ENCODE measurements at regions not wholly inside any gene's neighbourhood (a gene's known extent, or its start where the extent isn't known, plus 50 kb on each side); places are given as distances from the start of the nearest gene placed in this dataset.

- TF ChIP-seq MAX (IDR thresholded peaks at IDR 0.05) (no peak), CTCF (IDR thresholded peaks at IDR 0.05; ENCODE audit: control extremely low read depth in 1 of 3, insufficient read depth in 1 of 3, low read depth in 1 of 3, low read length in 3 of 3) (no peak), SRF (IDR thresholded peaks at IDR 0.05; ENCODE audit: low read depth, low read length) (no peak), JUND (IDR thresholded peaks at IDR 0.05; ENCODE audit: low read length) (no peak), KDM1A (IDR thresholded peaks at IDR 0.05; ENCODE audit: borderline replicate concordance, low read length) (no peak), TAF1 (IDR thresholded peaks at IDR 0.05; ENCODE audit: low read depth, low read length) (no peak), ZNF274 (IDR thresholded peaks at IDR 0.05; ENCODE audit: borderline replicate concordance, extremely low read depth, low read length) (no peak), SIRT6 (IDR thresholded peaks at IDR 0.05; ENCODE audit: low read length) (no peak), TAF7 (optimal IDR thresholded peaks at IDR 0.05; ENCODE audit: borderline replicate concordance, low read depth, low read length) (no peak), EGR1 (IDR thresholded peaks at IDR 0.05; ENCODE audit: borderline replicate concordance, low read depth, low read length) (no peak), POLR2A (IDR thresholded peaks at IDR 0.05; ENCODE audit: control extremely low read depth in 1 of 2, low read depth in 2 of 2, low read length in 2 of 2) (no peak), ATF2 (IDR thresholded peaks at IDR 0.05; ENCODE audit: low read length) (no peak), POLR2AphosphoS5 (IDR thresholded peaks at IDR 0.05; ENCODE audit: low read depth, low read length) (no peak), SP4 (IDR thresholded peaks at IDR 0.05; ENCODE audit: low read length) (no peak)
Observed at GRCh38 chr4:162707962-162708361, 458.7 kb downstream of the NAF1 start.

All from H1 (cell line).